ENCODE measurements at regions not wholly inside any gene's neighbourhood (a gene's known extent, or its start where the extent isn't known, plus 50 kb on each side); places are given as distances from the start of the nearest gene placed in this dataset.

- TF ChIP-seq CTCF (IDR thresholded peaks at IDR 0.05) (no peak), EP300 (IDR thresholded peaks at IDR 0.05) (no peak), POLR2A (IDR thresholded peaks at IDR 0.05) (no peak), POLR2AphosphoS5 (IDR thresholded peaks at IDR 0.05) (no peak)
- DNase-seq: no peak
- Histone ChIP-seq H3K9me3 (peaks cover 0 to 13% (median 0%) of the 10 kb centered on the region in 4 donors), H3K4me3 (no peak overlapping the region), H3K36me3 (no peaks in the 10 kb centered on the region), H3K27ac (no peak overlapping the region), H3K4me1 (no peaks in the 10 kb centered on the region), H3K27me3 (no peaks in the 10 kb centered on the region)
- intact Hi-C loops (cut with DNase I; ENCODE audit: low total_unique reads): no loop called here
Observed at GRCh38 chr6:81979329-81979728, 226.8 kb upstream of the TENT5A start.

- Histone ChIP-seq H3K4me3 (no peak overlapping the region), H3K4me1 (no peaks in the 10 kb centered on the region), H3K36me3 (no peaks in the 10 kb centered on the region), H3K9me3 (peaks cover 0 to 17% (median 0%) of the 10 kb centered on the region in 4 donors), H3K27ac (no peak overlapping the region), H3K27me3 (no peaks in the 10 kb centered on the region)
- 70 to 78% (median 77%) methylated on average over 3 of the region's 3 CpGs for WGBS, 5 donors
- no peak for TF ChIP-seq POLR2AphosphoS5 (IDR thresholded peaks at IDR 0.05)
- no peak for TF ChIP-seq CTCF (IDR thresholded peaks at IDR 0.05)
- no peak for TF ChIP-seq EP300 (IDR thresholded peaks at IDR 0.05)
- no peak for TF ChIP-seq POLR2A (IDR thresholded peaks at IDR 0.05)
- DNase-seq: no peak
- intact Hi-C loops (cut with DNase I; ENCODE audit: low total_unique reads): no loop called here
Observed at GRCh38 chr6:81978230-81978629, 225.7 kb upstream of the TENT5A start.

GRCh38 chr6:81977486-81977885, 225.0 kb upstream of the TENT5A start:
- WGBS, 5 donors: 84 to 94% (median 86%) methylated on average over 2 of the region's 2 CpGs
- no peak overlapping the region for H3K4me3 ChIP-seq
- H3K9me3 ChIP-seq: peaks cover 0 to 17% (median 0%) of the 10 kb centered on the region in 4 donors
- no peaks in the 10 kb centered on the region for H3K4me1 ChIP-seq
- DNase-seq: no peak
- TF ChIP-seq EP300 (IDR thresholded peaks at IDR 0.05) (no peak), CTCF (IDR thresholded peaks at IDR 0.05) (no peak), POLR2A (IDR thresholded peaks at IDR 0.05) (no peak), POLR2AphosphoS5 (IDR thresholded peaks at IDR 0.05) (no peak)
- H3K27ac ChIP-seq: no peak overlapping the region
- no peaks in the 10 kb centered on the region for H3K27me3 ChIP-seq
- H3K36me3 ChIP-seq: no peaks in the 10 kb centered on the region
- intact Hi-C loops (cut with DNase I; ENCODE audit: low total_unique reads): no loop called here

- Histone ChIP-seq H3K9me3 (peaks cover 0 to 8% (median 0%) of the 10 kb centered on the region in 4 donors), H3K36me3 (no peaks in the 10 kb centered on the region), H3K4me3 (no peak overlapping the region), H3K27me3 (no peaks in the 10 kb centered on the region), H3K27ac (no peak overlapping the region), H3K4me1 (no peaks in the 10 kb centered on the region)
- 86 to 89% (median 88%) methylated on average over 15 to 16 of the region's 16 CpGs for WGBS, 5 donors
- intact Hi-C loops (cut with DNase I; ENCODE audit: low total_unique reads): no loop called here
- DNase-seq: no peak
- TF ChIP-seq EP300 (IDR thresholded peaks at IDR 0.05): no peak
- no peak for TF ChIP-seq POLR2A (IDR thresholded peaks at IDR 0.05)
- TF ChIP-seq POLR2AphosphoS5 (IDR thresholded peaks at IDR 0.05): no peak
- no peak for TF ChIP-seq CTCF (IDR thresholded peaks at IDR 0.05)
Observed at GRCh38 chr6:81969814-81970213, 217.3 kb upstream of the TENT5A start.
